BJ (cell line): ENCODE measurements at regions not wholly inside any gene's neighbourhood (a gene's known extent, or its start where the extent isn't known, plus 50 kb on each side); places are given as distances from the start of the nearest gene placed in this dataset.

Source experiments
- CTCF ChIA-PET: fragments of 350-600 bp; formaldehyde crosslinking; extraction: SDS; loops from one replicate; lab custom pipeline; 2021; ENCODE audit warnings: antibody characterized with exemption, inconsistent platforms; lab: Yijun Ruan, JAX
- POLR2A ChIA-PET: fragments of 300-600 bp; sonication (Branson Sonifier 250); formaldehyde crosslinking; extraction: SDS; loops from one replicate; lab custom pipeline; 2021; ENCODE audit warnings: antibody characterized with exemption; lab: Charles Lee
- DNase-seq: peaks from one replicate; pipeline ENCODE4 v3.0.0-alpha.2; 2011; ENCODE audit warnings: low read depth
- H3K27me3 ChIP-seq: 2 replicates; pipeline ENCODE4 v1.6.0; 2011; ENCODE audit warnings: low read length; ENCODE audit not compliant: control insufficient read depth, insufficient read depth
- H3K36me3 ChIP-seq: 2 replicates; pipeline ENCODE4 v1.5.1; 2011; ENCODE audit warnings: low read length; ENCODE audit not compliant: control insufficient read depth, insufficient read depth
- H3K4me3 ChIP-seq: 2 replicates; pipeline ENCODE4 v1.5.1; 2011; ENCODE audit warnings: low read depth, mild to moderate bottlenecking, control low read depth, low read length
- TF ChIP-seq, protein P1 (sequence below): IDR thresholded peaks from 2 replicates; pipeline ENCODE4 v1.5.1; 2011; ENCODE audit warnings: low read depth, mild to moderate bottlenecking, control low read depth, inconsistent platforms, low read length, moderate library complexity; ENCODE audit not compliant: insufficient read depth

DNA sequence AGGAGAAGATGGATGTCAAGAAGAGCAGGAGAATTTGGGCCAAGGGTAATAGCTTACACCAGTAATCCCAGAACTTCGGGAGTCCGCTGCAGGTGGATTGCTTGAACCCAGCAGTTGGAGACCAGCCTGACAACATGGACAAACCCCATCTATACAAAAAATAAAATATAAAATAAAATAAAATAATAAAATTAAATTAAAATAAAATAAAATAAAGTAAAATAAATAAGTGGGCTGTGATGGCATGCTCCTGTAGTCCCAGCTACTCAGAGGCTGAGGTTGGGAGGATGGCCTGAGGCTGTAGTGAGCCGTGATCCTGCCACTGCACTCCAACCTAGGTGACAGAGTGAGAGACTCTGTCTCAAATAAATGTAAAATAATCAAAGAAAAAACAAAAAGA lies 1946.7 kb downstream of the MRPL39 start:
- POLR2A ChIA-PET: no interaction called here
- H3K4me3 ChIP-seq: no peak overlapping the region
- no peaks in the 10 kb centered on the region for H3K27me3 ChIP-seq
- TF ChIP-seq, protein P1, sequence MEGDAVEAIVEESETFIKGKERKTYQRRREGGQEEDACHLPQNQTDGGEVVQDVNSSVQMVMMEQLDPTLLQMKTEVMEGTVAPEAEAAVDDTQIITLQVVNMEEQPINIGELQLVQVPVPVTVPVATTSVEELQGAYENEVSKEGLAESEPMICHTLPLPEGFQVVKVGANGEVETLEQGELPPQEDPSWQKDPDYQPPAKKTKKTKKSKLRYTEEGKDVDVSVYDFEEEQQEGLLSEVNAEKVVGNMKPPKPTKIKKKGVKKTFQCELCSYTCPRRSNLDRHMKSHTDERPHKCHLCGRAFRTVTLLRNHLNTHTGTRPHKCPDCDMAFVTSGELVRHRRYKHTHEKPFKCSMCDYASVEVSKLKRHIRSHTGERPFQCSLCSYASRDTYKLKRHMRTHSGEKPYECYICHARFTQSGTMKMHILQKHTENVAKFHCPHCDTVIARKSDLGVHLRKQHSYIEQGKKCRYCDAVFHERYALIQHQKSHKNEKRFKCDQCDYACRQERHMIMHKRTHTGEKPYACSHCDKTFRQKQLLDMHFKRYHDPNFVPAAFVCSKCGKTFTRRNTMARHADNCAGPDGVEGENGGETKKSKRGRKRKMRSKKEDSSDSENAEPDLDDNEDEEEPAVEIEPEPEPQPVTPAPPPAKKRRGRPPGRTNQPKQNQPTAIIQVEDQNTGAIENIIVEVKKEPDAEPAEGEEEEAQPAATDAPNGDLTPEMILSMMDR: no peak
- DNase-seq: no peak
- CTCF ChIA-PET: no interaction called here
- no peaks in the 10 kb centered on the region for H3K36me3 ChIP-seq

GRCh38 chr21:23644768-23645167 lies 1962.5 kb downstream of the MRPL39 start:
- DNase-seq: no peak
- ChIA-PET CTCF (no interaction called here), POLR2A (no interaction called here)
- H3K4me3 ChIP-seq: no peak overlapping the region
- H3K27me3 ChIP-seq: no peaks in the 10 kb centered on the region
- H3K36me3 ChIP-seq: no peaks in the 10 kb centered on the region
- TF ChIP-seq, protein P1: no peak

- TF ChIP-seq, protein P1: no peak
- POLR2A ChIA-PET: no interaction called here
- Histone ChIP-seq H3K27me3 (no peaks in the 10 kb centered on the region), H3K36me3 (no peaks in the 10 kb centered on the region), H3K4me3 (no peak overlapping the region)
- CTCF ChIA-PET: no interaction called here
- DNase-seq: no peak
Observed at GRCh38 chr21:23639721-23640120, 1967.6 kb downstream of the MRPL39 start.

DNA sequence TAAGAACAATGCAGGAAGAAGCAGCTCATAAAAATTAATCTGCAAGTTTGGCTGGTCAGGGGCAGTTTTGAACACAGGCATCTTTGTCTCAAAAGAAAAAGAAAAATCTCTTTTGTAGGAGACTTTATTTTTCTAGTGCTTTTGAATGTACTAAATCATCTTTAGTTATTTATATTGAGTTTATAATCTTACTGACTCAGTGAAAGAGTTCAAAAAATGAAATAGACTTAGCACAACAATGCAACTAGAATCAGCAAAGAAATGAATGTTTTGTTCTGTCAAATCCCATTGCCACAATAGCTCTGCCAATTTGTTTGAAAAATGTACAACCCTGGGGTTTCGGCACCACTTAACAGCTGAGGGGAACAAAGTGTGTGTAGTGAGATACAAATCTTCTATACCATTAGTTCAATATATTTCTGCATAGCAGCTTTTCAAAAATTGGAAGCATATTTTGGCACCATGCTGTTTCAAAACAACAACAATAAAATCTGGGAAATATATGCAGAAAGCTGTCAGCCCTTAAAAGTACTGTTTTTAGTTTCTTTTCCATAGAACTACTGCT lies 1969.1 kb downstream of the MRPL39 start:
- ChIA-PET CTCF (no interaction called here), POLR2A (no interaction called here)
- TF ChIP-seq, protein P1: no peak
- H3K4me3 ChIP-seq: no peak overlapping the region
- no peaks in the 10 kb centered on the region for H3K36me3 ChIP-seq
- no peak for DNase-seq
- H3K27me3 ChIP-seq: no peaks in the 10 kb centered on the region

GRCh38 chr21:23633447-23633940 lies 1973.8 kb downstream of the MRPL39 start:
- H3K4me3 ChIP-seq: no peak overlapping the region
- ChIA-PET CTCF (no interaction called here), POLR2A (no interaction called here)
- TF ChIP-seq, protein P1: no peak
- DNase-seq: no peak
- H3K36me3 ChIP-seq: no peaks in the 10 kb centered on the region
- no peaks in the 10 kb centered on the region for H3K27me3 ChIP-seq
